Skeletal muscle satellite cell (primary cell): ENCODE measurements at regions not wholly inside any gene's neighbourhood (a gene's known extent, or its start where the extent isn't known, plus 50 kb on each side); places are given as distances from the start of the nearest gene placed in this dataset.

Source experiments
- H3K27me3 ChIP-seq: 2 replicates; pipeline ENCODE4 v1.7.0; 2013; ENCODE audit warnings: low read length; ENCODE audit not compliant: control insufficient read depth, insufficient read depth
- H3K36me3 ChIP-seq: 2 replicates; pipeline ENCODE4 v1.7.0; 2013; ENCODE audit warnings: mild to moderate bottlenecking, control low read depth, low read length; ENCODE audit not compliant: insufficient read depth
- H3K4me1 ChIP-seq: 2 replicates; pipeline ENCODE4 v1.7.0; 2013; ENCODE audit warnings: low read length; ENCODE audit not compliant: control insufficient read depth, insufficient read depth
- H3K4me2 ChIP-seq: 2 replicates; pipeline ENCODE4 v1.7.0; 2013; ENCODE audit warnings: mild to moderate bottlenecking, low read length
- H3K4me3 ChIP-seq: 2 replicates; pipeline ENCODE4 v1.7.0; 2013; ENCODE audit warnings: low read length
- H3K9ac ChIP-seq: 2 replicates; pipeline ENCODE4 v1.7.0; 2013; ENCODE audit warnings: mild to moderate bottlenecking, low read depth, low read length, moderate library complexity
- H3K9me3 ChIP-seq: replicated peaks from 2 replicates; pipeline ENCODE4 v1.7.0; 2013; ENCODE audit warnings: mild to moderate bottlenecking, control low read depth, low read length

GRCh38 chr6:78482801-78483552 lies 384.4 kb upstream of the IRAK1BP1 start:
- Histone ChIP-seq H3K9me3 (no peaks in the 10 kb centered on the region), H3K4me3 (no peak overlapping the region), H3K9ac (no peak overlapping the region), H3K36me3 (no peaks in the 10 kb centered on the region), H3K4me1 (peaks cover 40% of the 10 kb centered on the region), H3K27me3 (no peaks in the 10 kb centered on the region), H3K4me2 (no peak overlapping the region)

- Histone ChIP-seq H3K9ac (no peak overlapping the region), H3K4me2 (no peak overlapping the region), H3K27me3 (no peaks in the 10 kb centered on the region), H3K9me3 (no peaks in the 10 kb centered on the region), H3K4me1 (peaks cover 46% of the 10 kb centered on the region), H3K36me3 (no peaks in the 10 kb centered on the region), H3K4me3 (no peak overlapping the region)
Observed at GRCh38 chr6:78483553-78484197, 383.7 kb upstream of the IRAK1BP1 start.

- H3K4me1 ChIP-seq, result peaks cover 49% of the 10 kb centered on the region
- H3K4me2 ChIP-seq, result no peak overlapping the region
- H3K9ac ChIP-seq, result no peak overlapping the region
- no peaks in the 10 kb centered on the region for H3K36me3 ChIP-seq
- no peak overlapping the region for H3K4me3 ChIP-seq
- H3K9me3 ChIP-seq, result no peaks in the 10 kb centered on the region
- no peaks in the 10 kb centered on the region for H3K27me3 ChIP-seq
Observed at GRCh38 chr6:78484198-78485064, 382.9 kb upstream of the IRAK1BP1 start.

- Histone ChIP-seq H3K9me3 (no peaks in the 10 kb centered on the region), H3K4me1 (peaks cover 65% of the 10 kb centered on the region), H3K4me2 (peak overlapping the region; percentile 8), H3K36me3 (no peaks in the 10 kb centered on the region), H3K9ac (no peak overlapping the region), H3K27me3 (no peaks in the 10 kb centered on the region), H3K4me3 (no peak overlapping the region)
Observed at GRCh38 chr6:78487401-78487800, 379.9 kb upstream of the IRAK1BP1 start.

- no peaks in the 10 kb centered on the region for H3K27me3 ChIP-seq
- H3K36me3 ChIP-seq, result no peaks in the 10 kb centered on the region
- H3K9ac ChIP-seq, result no peak overlapping the region
- no peak overlapping the region for H3K4me3 ChIP-seq
- H3K4me2 ChIP-seq, result peak overlapping the region; percentile 2
- H3K9me3 ChIP-seq, result no peaks in the 10 kb centered on the region
- H3K4me1 ChIP-seq, result peaks cover 57% of the 10 kb centered on the region
Observed at GRCh38 chr6:78489874-78490273, 377.5 kb upstream of the IRAK1BP1 start.

GRCh38 chr6:78492351-78493017 lies 374.9 kb upstream of the IRAK1BP1 start:
- Histone ChIP-seq H3K4me1 (peaks cover 39% of the 10 kb centered on the region), H3K36me3 (no peaks in the 10 kb centered on the region), H3K4me3 (peak overlapping the region; percentile 32), H3K27me3 (no peaks in the 10 kb centered on the region), H3K4me2 (peak overlapping the region; percentile 71), H3K9ac (no peak overlapping the region), H3K9me3 (no peaks in the 10 kb centered on the region)

GRCh38 chr6:78500299-78501089 lies 366.9 kb upstream of the IRAK1BP1 start:
- Histone ChIP-seq H3K36me3 (no peaks in the 10 kb centered on the region), H3K9me3 (no peaks in the 10 kb centered on the region), H3K27me3 (no peaks in the 10 kb centered on the region), H3K4me1 (no peaks in the 10 kb centered on the region), H3K9ac (no peak overlapping the region), H3K4me3 (no peak overlapping the region), H3K4me2 (no peak overlapping the region)

GRCh38 chr6:78502386-78502887 lies 364.9 kb upstream of the IRAK1BP1 start:
- no peak overlapping the region for H3K4me3 ChIP-seq
- no peak overlapping the region for H3K4me2 ChIP-seq
- no peaks in the 10 kb centered on the region for H3K27me3 ChIP-seq

GRCh38 chr6:78505178-78505577 lies 362.2 kb upstream of the IRAK1BP1 start:
- no peaks in the 10 kb centered on the region for H3K4me1 ChIP-seq
- no peak overlapping the region for H3K9ac ChIP-seq
- no peak overlapping the region for H3K4me3 ChIP-seq
- H3K9me3 ChIP-seq, result no peaks in the 10 kb centered on the region
- H3K4me2 ChIP-seq, result no peak overlapping the region
- H3K36me3 ChIP-seq, result no peaks in the 10 kb centered on the region
- no peaks in the 10 kb centered on the region for H3K27me3 ChIP-seq

More at GRCh38 chr6:78502386-78502887, 364.9 kb upstream of the IRAK1BP1 start:
- Histone ChIP-seq H3K9ac (no peak overlapping the region), H3K36me3 (no peaks in the 10 kb centered on the region), H3K4me1 (no peaks in the 10 kb centered on the region), H3K9me3 (no peaks in the 10 kb centered on the region)

GRCh38 chr6:78511009-78511408 lies 356.3 kb upstream of the IRAK1BP1 start:
- Histone ChIP-seq H3K4me2 (no peak overlapping the region), H3K9me3 (no peaks in the 10 kb centered on the region), H3K36me3 (no peaks in the 10 kb centered on the region), H3K4me3 (no peak overlapping the region), H3K9ac (no peak overlapping the region), H3K4me1 (no peaks in the 10 kb centered on the region), H3K27me3 (no peaks in the 10 kb centered on the region)
